Loucy (cell line): ENCODE measurements at regions not wholly inside any gene's neighbourhood (a gene's known extent, or its start where the extent isn't known, plus 50 kb on each side); places are given as distances from the start of the nearest gene placed in this dataset.

Experiments used
- EZH2phosphoT487 ChIP-seq: fragments of 200-600 bp; IDR thresholded peaks from 2 replicates; pipeline ENCODE4 v1.6.1; 2018; ENCODE audit warnings: antibody characterized with exemption, mild to moderate bottlenecking, moderate library complexity, borderline replicate concordance
- TF ChIP-seq, protein P1 (sequence below): fragments of 200-600 bp; sonication (generic); conservative IDR thresholded peaks from 2 replicates; pipeline ENCODE4 v1.5.1; 2014; ENCODE audit warnings: mild to moderate bottlenecking, antibody characterized with exemption, low read length

DNA sequence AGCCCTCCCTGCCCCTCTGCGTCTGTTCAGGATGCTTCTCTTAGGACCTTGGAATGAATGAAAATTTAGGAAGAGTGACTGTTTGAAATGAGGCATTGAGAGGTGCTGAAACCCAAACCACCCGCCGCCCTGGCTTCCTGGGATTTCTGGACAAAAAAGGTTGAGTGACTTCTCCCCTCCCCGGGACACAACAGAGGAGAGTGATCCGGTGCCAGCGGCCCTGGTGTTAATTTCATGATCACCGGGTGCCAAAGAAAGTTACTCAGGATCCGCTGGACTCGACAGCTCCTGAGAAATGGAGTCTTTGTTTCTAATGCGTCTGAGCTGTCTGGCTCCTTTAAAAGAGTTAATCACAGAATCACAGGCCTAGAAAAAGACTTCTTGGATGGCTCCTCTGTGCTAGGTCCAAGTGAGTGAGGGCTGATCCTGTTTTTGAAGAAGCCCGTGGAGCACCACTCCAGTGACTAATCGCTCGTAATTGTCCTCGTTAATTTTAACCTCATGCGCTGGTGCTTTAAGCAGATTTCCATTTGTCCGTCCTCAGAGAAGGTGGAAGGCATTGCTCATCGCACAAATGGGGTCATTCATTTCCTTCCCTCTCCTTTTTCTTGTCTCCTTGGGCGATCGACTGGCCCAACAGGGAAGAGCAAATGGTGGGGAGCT, 144.4 kb upstream of the ZFHX3 start:
- TF ChIP-seq, protein P1, sequence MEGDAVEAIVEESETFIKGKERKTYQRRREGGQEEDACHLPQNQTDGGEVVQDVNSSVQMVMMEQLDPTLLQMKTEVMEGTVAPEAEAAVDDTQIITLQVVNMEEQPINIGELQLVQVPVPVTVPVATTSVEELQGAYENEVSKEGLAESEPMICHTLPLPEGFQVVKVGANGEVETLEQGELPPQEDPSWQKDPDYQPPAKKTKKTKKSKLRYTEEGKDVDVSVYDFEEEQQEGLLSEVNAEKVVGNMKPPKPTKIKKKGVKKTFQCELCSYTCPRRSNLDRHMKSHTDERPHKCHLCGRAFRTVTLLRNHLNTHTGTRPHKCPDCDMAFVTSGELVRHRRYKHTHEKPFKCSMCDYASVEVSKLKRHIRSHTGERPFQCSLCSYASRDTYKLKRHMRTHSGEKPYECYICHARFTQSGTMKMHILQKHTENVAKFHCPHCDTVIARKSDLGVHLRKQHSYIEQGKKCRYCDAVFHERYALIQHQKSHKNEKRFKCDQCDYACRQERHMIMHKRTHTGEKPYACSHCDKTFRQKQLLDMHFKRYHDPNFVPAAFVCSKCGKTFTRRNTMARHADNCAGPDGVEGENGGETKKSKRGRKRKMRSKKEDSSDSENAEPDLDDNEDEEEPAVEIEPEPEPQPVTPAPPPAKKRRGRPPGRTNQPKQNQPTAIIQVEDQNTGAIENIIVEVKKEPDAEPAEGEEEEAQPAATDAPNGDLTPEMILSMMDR, result no peak
- no peak for TF ChIP-seq EZH2phosphoT487
